ENCODE measurements at regions not wholly inside any gene's neighbourhood (a gene's known extent, or its start where the extent isn't known, plus 50 kb on each side); places are given as distances from the start of the nearest gene placed in this dataset.

GRCh38 chr4:156693557-156693956 is 278.0 kb downstream of the PDGFC start:
- Histone ChIP-seq H3K79me2 (ENCODE audit: insufficient read depth, low read length) (no peaks in the 10 kb centered on the region), H4K20me1 (ENCODE audit: insufficient read depth) (no peaks in the 10 kb centered on the region), H3K36me3 (ENCODE audit: control insufficient read depth in 1 of 2, insufficient read depth in 2 of 2, low read length in 2 of 2) (no peaks in the 10 kb centered on the region), H3K27ac (ENCODE audit: low read depth, low read length) (no peak overlapping the region), H3K4me1 (ENCODE audit: control insufficient read depth in 1 of 2, insufficient read depth in 2 of 2, low read length in 2 of 2) (no peaks in the 10 kb centered on the region), H3K4me2 (ENCODE audit: low read length) (no peak overlapping the region), H3K9ac (ENCODE audit: low read length) (no peak overlapping the region), H3K27me3 (ENCODE audit: insufficient read depth, low read length) (no peaks in the 10 kb centered on the region), H3K9me3 (ENCODE audit: control insufficient read depth in 1 of 2, insufficient read depth in 1 of 2, low read depth in 1 of 2, low read length in 2 of 2) (no peaks in the 10 kb centered on the region), H2AFZ (ENCODE audit: low read depth, low read length, poor library complexity, severe bottlenecking) (no peak overlapping the region), H3K9me2 (ENCODE audit: insufficient read depth) (no peaks in the 10 kb centered on the region), H3K4me3 (replicated peaks in 1 of 2; ENCODE audit: low read depth in 1 of 2, low read length in 2 of 2) (no peak overlapping the region)
- TF ChIP-seq ELF1 (IDR thresholded peaks at IDR 0.05; ENCODE audit: borderline replicate concordance, low read depth) (no peak), ZNF274 (IDR thresholded peaks at IDR 0.05; ENCODE audit: low read depth, low read length) (no peak), POLR2AphosphoS5 (IDR thresholded peaks at IDR 0.05; ENCODE audit: low read depth, low read length) (no peak), EGR1 (IDR thresholded peaks at IDR 0.05; ENCODE audit: low read depth) (no peak), ZFX (IDR thresholded peaks at IDR 0.05) (no peak), FOSL1 (IDR thresholded peaks at IDR 0.05; ENCODE audit: low read depth) (no peak), MAX (IDR thresholded peaks at IDR 0.05) (no peak), RAD21 (IDR thresholded peaks at IDR 0.05; ENCODE audit: low read depth) (no peak), EZH2phosphoT487 (IDR thresholded peaks at IDR 0.05; ENCODE audit: borderline replicate concordance) (no peak), YY1 (IDR thresholded peaks at IDR 0.05; ENCODE audit: extremely low read depth, insufficient replicate concordance, low read depth, low read length) (no peak), SP1 (IDR thresholded peaks at IDR 0.05; ENCODE audit: low read depth) (no peak)
- ChIA-PET POLR2A (no interaction called here), RAD21 (ENCODE audit: low non-redundant PET in 1 of 2, low total read pairs in 2 of 2, uncharacterized antibody in 2 of 2, unreplicated experiment in 2 of 2) (no interaction called here), CTCF (no interaction called here)
- ATAC-seq, result no peak
- DNase-seq (ENCODE audit: low read depth, low spot score), result no peak
- no TSS peak for BruUV-seq (replicated peaks)
- intact Hi-C loops (cut with micrococcal nuclease), result loop anchor here (5.0 kb wide), 1 partner anchor 274 kb away; no protein-coding TSS in a partner anchor

GRCh38 chr4:156692016-156692415 is 279.6 kb downstream of the PDGFC start:
- DNase-seq (ENCODE audit: low read depth, low spot score) (no peak), ATAC-seq (no peak)
- no peaks in the 10 kb centered on the region for H3K4me1 ChIP-seq (ENCODE audit: control insufficient read depth in 1 of 2, insufficient read depth in 2 of 2, low read length in 2 of 2)
- ChIA-PET POLR2A (no interaction called here), RAD21 (ENCODE audit: low non-redundant PET in 1 of 2, low total read pairs in 2 of 2, uncharacterized antibody in 2 of 2, unreplicated experiment in 2 of 2) (no interaction called here), CTCF (interaction anchor here (1.1 kb wide), 1 partner anchor 354 kb away, joined by 3 read pairs; no protein-coding TSS in a partner anchor)
- no peak overlapping the region for H3K27ac ChIP-seq (ENCODE audit: low read depth, low read length)
- no peaks in the 10 kb centered on the region for H3K27me3 ChIP-seq (ENCODE audit: insufficient read depth, low read length)
- H3K36me3 ChIP-seq (ENCODE audit: control insufficient read depth in 1 of 2, insufficient read depth in 2 of 2, low read length in 2 of 2), result no peaks in the 10 kb centered on the region
- H3K9me2 ChIP-seq (ENCODE audit: insufficient read depth), result no peaks in the 10 kb centered on the region
- H3K79me2 ChIP-seq (ENCODE audit: insufficient read depth, low read length), result no peaks in the 10 kb centered on the region
- no peak overlapping the region for H3K4me2 ChIP-seq (ENCODE audit: low read length)
- H3K9me3 ChIP-seq (ENCODE audit: control insufficient read depth in 1 of 2, insufficient read depth in 1 of 2, low read depth in 1 of 2, low read length in 2 of 2), result no peaks in the 10 kb centered on the region
- H3K9ac ChIP-seq (ENCODE audit: low read length), result no peak overlapping the region
- no peak for TF ChIP-seq SIN3A (IDR thresholded peaks at IDR 0.05; ENCODE audit: low read depth)
- TF ChIP-seq ZBTB33 (IDR thresholded peaks at IDR 0.05; ENCODE audit: extremely low read depth, insufficient replicate concordance, low read length), result no peak
- TF ChIP-seq SP1 (IDR thresholded peaks at IDR 0.05; ENCODE audit: low read depth), result no peak
- TF ChIP-seq RAD21 (IDR thresholded peaks at IDR 0.05; ENCODE audit: low read depth), result no peak
- TF ChIP-seq ELF1 (IDR thresholded peaks at IDR 0.05; ENCODE audit: borderline replicate concordance, low read depth), result no peak
- TF ChIP-seq EGR1 (IDR thresholded peaks at IDR 0.05; ENCODE audit: low read depth), result no peak
- no peak overlapping the region for H2AFZ ChIP-seq (ENCODE audit: low read depth, low read length, poor library complexity, severe bottlenecking)
- no peak overlapping the region for H3K4me3 ChIP-seq (replicated peaks in 1 of 2; ENCODE audit: low read depth in 1 of 2, low read length in 2 of 2)
- no TSS peak for BruUV-seq (replicated peaks)
- intact Hi-C loops (cut with micrococcal nuclease), result loop anchor here (5.0 kb wide), 1 partner anchor 275 kb away; no protein-coding TSS in a partner anchor
- H4K20me1 ChIP-seq (ENCODE audit: insufficient read depth), result no peaks in the 10 kb centered on the region

Measured in HCT116 (cell line).